ENCODE measurements at regions not wholly inside any gene's neighbourhood (a gene's known extent, or its start where the extent isn't known, plus 50 kb on each side); places are given as distances from the start of the nearest gene placed in this dataset.

DNA sequence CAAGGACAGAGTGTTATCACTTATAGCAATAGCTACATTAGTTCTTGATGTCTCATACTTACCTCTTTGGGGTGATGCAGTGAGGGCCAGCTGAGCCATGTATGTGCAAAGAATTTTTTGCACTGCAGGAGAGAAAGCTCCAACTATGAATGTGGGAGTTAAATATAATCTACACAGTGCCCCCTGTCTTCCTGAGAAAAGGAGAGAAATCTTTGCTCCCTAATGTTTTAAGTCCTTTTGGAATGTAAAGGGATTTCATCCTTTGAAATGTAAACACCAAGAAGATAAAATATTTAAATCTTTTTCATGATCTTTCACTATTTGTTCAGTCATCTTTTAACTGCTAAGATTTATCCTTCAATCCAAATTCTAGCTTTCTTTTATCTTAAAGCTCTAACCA, 822.1 kb downstream of the TENT5A start:
- TF ChIP-seq, protein P1, sequence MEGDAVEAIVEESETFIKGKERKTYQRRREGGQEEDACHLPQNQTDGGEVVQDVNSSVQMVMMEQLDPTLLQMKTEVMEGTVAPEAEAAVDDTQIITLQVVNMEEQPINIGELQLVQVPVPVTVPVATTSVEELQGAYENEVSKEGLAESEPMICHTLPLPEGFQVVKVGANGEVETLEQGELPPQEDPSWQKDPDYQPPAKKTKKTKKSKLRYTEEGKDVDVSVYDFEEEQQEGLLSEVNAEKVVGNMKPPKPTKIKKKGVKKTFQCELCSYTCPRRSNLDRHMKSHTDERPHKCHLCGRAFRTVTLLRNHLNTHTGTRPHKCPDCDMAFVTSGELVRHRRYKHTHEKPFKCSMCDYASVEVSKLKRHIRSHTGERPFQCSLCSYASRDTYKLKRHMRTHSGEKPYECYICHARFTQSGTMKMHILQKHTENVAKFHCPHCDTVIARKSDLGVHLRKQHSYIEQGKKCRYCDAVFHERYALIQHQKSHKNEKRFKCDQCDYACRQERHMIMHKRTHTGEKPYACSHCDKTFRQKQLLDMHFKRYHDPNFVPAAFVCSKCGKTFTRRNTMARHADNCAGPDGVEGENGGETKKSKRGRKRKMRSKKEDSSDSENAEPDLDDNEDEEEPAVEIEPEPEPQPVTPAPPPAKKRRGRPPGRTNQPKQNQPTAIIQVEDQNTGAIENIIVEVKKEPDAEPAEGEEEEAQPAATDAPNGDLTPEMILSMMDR (IDR thresholded peaks at IDR 0.05) = no peak
- TF ChIP-seq ETV6 (CRISPR knock-in tag; IDR thresholded peaks at IDR 0.05) (no peak), KAT7 (CRISPR knock-in tag; IDR thresholded peaks at IDR 0.05; ENCODE audit: borderline replicate concordance) (no peak), CREM (CRISPR knock-in tag; IDR thresholded peaks at IDR 0.05) (no peak), SMAD3 (CRISPR knock-in tag; IDR thresholded peaks at IDR 0.05; ENCODE audit: borderline replicate concordance) (no peak), JUN (CRISPR knock-in tag; IDR thresholded peaks at IDR 0.05) (no peak)
- TF ChIP-seq, protein P2, sequence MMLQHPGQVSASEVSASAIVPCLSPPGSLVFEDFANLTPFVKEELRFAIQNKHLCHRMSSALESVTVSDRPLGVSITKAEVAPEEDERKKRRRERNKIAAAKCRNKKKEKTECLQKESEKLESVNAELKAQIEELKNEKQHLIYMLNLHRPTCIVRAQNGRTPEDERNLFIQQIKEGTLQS (CRISPR knock-in tag; conservative IDR thresholded peaks at IDR 0.05) = no peak
- TF ChIP-seq, protein P3, sequence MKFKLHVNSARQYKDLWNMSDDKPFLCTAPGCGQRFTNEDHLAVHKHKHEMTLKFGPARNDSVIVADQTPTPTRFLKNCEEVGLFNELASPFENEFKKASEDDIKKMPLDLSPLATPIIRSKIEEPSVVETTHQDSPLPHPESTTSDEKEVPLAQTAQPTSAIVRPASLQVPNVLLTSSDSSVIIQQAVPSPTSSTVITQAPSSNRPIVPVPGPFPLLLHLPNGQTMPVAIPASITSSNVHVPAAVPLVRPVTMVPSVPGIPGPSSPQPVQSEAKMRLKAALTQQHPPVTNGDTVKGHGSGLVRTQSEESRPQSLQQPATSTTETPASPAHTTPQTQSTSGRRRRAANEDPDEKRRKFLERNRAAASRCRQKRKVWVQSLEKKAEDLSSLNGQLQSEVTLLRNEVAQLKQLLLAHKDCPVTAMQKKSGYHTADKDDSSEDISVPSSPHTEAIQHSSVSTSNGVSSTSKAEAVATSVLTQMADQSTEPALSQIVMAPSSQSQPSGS (CRISPR knock-in tag; IDR thresholded peaks at IDR 0.05; ENCODE audit: borderline replicate concordance, low read depth) = no peak
- TF ChIP-seq, protein P4, sequence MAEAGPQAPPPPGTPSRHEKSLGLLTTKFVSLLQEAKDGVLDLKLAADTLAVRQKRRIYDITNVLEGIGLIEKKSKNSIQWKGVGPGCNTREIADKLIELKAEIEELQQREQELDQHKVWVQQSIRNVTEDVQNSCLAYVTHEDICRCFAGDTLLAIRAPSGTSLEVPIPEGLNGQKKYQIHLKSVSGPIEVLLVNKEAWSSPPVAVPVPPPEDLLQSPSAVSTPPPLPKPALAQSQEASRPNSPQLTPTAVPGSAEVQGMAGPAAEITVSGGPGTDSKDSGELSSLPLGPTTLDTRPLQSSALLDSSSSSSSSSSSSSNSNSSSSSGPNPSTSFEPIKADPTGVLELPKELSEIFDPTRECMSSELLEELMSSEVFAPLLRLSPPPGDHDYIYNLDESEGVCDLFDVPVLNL (CRISPR knock-in tag; IDR thresholded peaks at IDR 0.05; ENCODE audit: borderline replicate concordance, low read depth) = no peak
- TF ChIP-seq, protein P5, sequence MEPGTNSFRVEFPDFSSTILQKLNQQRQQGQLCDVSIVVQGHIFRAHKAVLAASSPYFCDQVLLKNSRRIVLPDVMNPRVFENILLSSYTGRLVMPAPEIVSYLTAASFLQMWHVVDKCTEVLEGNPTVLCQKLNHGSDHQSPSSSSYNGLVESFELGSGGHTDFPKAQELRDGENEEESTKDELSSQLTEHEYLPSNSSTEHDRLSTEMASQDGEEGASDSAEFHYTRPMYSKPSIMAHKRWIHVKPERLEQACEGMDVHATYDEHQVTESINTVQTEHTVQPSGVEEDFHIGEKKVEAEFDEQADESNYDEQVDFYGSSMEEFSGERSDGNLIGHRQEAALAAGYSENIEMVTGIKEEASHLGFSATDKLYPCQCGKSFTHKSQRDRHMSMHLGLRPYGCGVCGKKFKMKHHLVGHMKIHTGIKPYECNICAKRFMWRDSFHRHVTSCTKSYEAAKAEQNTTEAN (CRISPR knock-in tag; IDR thresholded peaks at IDR 0.05) = no peak
- TF ChIP-seq, protein P6, sequence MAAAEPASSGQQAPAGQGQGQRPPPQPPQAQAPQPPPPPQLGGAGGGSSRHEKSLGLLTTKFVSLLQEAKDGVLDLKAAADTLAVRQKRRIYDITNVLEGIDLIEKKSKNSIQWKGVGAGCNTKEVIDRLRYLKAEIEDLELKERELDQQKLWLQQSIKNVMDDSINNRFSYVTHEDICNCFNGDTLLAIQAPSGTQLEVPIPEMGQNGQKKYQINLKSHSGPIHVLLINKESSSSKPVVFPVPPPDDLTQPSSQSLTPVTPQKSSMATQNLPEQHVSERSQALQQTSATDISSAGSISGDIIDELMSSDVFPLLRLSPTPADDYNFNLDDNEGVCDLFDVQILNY (CRISPR knock-in tag; IDR thresholded peaks at IDR 0.05) = no peak

Measured in WTC11 (cell line).